Keratinocyte (primary cell): ENCODE measurements at regions not wholly inside any gene's neighbourhood (a gene's known extent, or its start where the extent isn't known, plus 50 kb on each side); places are given as distances from the start of the nearest gene placed in this dataset.

Source experiments
- DNase-seq: peaks from one replicate; pipeline ENCODE4 v3.0.0-alpha.2; 2011; ENCODE audit warnings: low read depth, missing footprints, low spot score
- FAIRE-seq: peaks from 2 replicates; lab custom pipeline; 2011; peaks lifted over from hg19 to GRCh38; lab: Jason Lieb, UNC
- H2AFZ ChIP-seq: 2 replicates; pipeline ENCODE4 v1.6.0; 2012; ENCODE audit warnings: low read length, control low read depth, inconsistent platforms; ENCODE audit not compliant: control insufficient read depth
- H3K27ac ChIP-seq: 2 replicates; pipeline ENCODE4 v1.5.1; 2011; ENCODE audit warnings: low read length; ENCODE audit not compliant: control insufficient read depth, insufficient read depth
- H3K27me3 ChIP-seq: 3 replicates; pipeline ENCODE4 v1.6.0; 2011; ENCODE audit warnings: low read length; ENCODE audit not compliant: control insufficient read depth, insufficient read depth; ENCODE audit errors: extremely low read depth
- H3K36me3 ChIP-seq, 2 experiments: 2 replicates in 1 of 2; 3 replicates in 1 of 2; pipeline ENCODE4 v1.5.1; 2011; ENCODE audit warnings: low read length in 2 of 2, mild to moderate bottlenecking in 1 of 2; ENCODE audit not compliant: control insufficient read depth in 2 of 2, insufficient read depth in 2 of 2; ENCODE audit errors: extremely low read depth in 1 of 2
- H3K4me1 ChIP-seq: 3 replicates; pipeline ENCODE4 v1.5.1; 2011; ENCODE audit warnings: low read length; ENCODE audit not compliant: control insufficient read depth, insufficient read depth; ENCODE audit errors: extremely low read depth
- H3K4me2 ChIP-seq: 3 replicates; pipeline ENCODE4 v1.6.0; 2011; ENCODE audit warnings: low read depth, low read length; ENCODE audit not compliant: control insufficient read depth, insufficient read depth; ENCODE audit errors: extremely low read depth
- H3K4me3 ChIP-seq, 3 experiments: fragments of 200-600 bp in 1 of 3; sonication (generic) in 1 of 3; 2 replicates in 2 of 3; 3 replicates in 1 of 3; pipeline ENCODE4 v1.5.1; 2011 to 2016; ENCODE audit warnings: low read length in 3 of 3, mild to moderate bottlenecking in 3 of 3, control low read depth in 2 of 3, inconsistent platforms in 1 of 3, low read depth in 1 of 3, mixed read lengths in 1 of 3, mixed run types in 1 of 3, moderate library complexity in 1 of 3; ENCODE audit not compliant: control insufficient read depth in 2 of 3, insufficient read depth in 2 of 3; ENCODE audit errors: extremely low read depth in 1 of 3
- H3K79me2 ChIP-seq: 2 replicates; pipeline ENCODE4 v1.6.0; 2012; ENCODE audit warnings: low read length; ENCODE audit not compliant: control insufficient read depth, insufficient read depth
- H3K9ac ChIP-seq: 3 replicates; pipeline ENCODE4 v1.6.0; 2011; ENCODE audit warnings: low read length; ENCODE audit not compliant: control insufficient read depth, insufficient read depth; ENCODE audit errors: extremely low read depth
- H3K9me1 ChIP-seq: 3 replicates; pipeline ENCODE4 v1.6.0; 2011; ENCODE audit warnings: low read length; ENCODE audit not compliant: control insufficient read depth, insufficient read depth; ENCODE audit errors: extremely low read depth
- H3K9me3 ChIP-seq: 2 replicates; pipeline ENCODE4 v1.5.1; 2012; ENCODE audit warnings: low read depth, low read length; ENCODE audit not compliant: control insufficient read depth
- H4K20me1 ChIP-seq: 3 replicates; pipeline ENCODE4 v1.6.0; 2011; ENCODE audit warnings: low read length; ENCODE audit not compliant: control insufficient read depth, insufficient read depth; ENCODE audit errors: extremely low read depth
- CTCF ChIP-seq, 3 experiments: IDR thresholded peaks in 1 of 3; conservative IDR thresholded peaks in 1 of 3; optimal IDR thresholded peaks in 1 of 3; 2 replicates in 2 of 3; 3 replicates in 1 of 3; pipeline versions ENCODE3 to v1.5.1; 2011; ENCODE audit warnings: low read length in 3 of 3, mild to moderate bottlenecking in 3 of 3, moderate library complexity in 2 of 3, control low read depth in 1 of 3, inconsistent platforms in 1 of 3; ENCODE audit not compliant: insufficient read depth in 2 of 3; ENCODE audit errors: extremely low read depth in 1 of 3
- EZH2 ChIP-seq: IDR thresholded peaks from one replicate; pipeline ENCODE4 v1.6.1; 2012; ENCODE audit warnings: inconsistent platforms, mild to moderate bottlenecking, low read length, moderate library complexity
- dilution Hi-C: fragments of 300-500 bp; cut with MboI; formaldehyde crosslinking; loops from one replicate; pipeline ENCODE4 v1.7.0; 2020; ENCODE audit warnings: low sequenced_read_pairs; ENCODE audit not compliant: extremely low pct_ligation_motif_present

- DNase-seq (no peak), FAIRE-seq (no peak)
- Histone ChIP-seq H2AFZ (no peak overlapping the region), H3K36me3 (no peaks in the 10 kb centered on the region), H3K4me3 (no peak overlapping the region), H4K20me1 (no peaks in the 10 kb centered on the region), H3K4me1 (peaks cover 13% of the 10 kb centered on the region), H3K79me2 (no peaks in the 10 kb centered on the region), H3K27ac (no peak overlapping the region), H3K4me2 (no peak overlapping the region), H3K27me3 (no peaks in the 10 kb centered on the region), H3K9ac (no peak overlapping the region), H3K9me1 (no peaks in the 10 kb centered on the region), H3K9me3 (no peaks in the 10 kb centered on the region)
- dilution Hi-C loops = no loop called here
- TF ChIP-seq EZH2 (no peak), CTCF (optimal IDR thresholded peaks at IDR 0.05 in 1 of 3, IDR thresholded peaks at IDR 0.05 in 1 of 3, conservative IDR thresholded peaks at IDR 0.05 in 1 of 3; ENCODE audit: extremely low read depth in 1 of 3, insufficient read depth in 2 of 3, low read length in 3 of 3) (no peak)
Observed at GRCh38 chr12:93111773-93112172, 182.7 kb upstream of the EEA1 start.

- no peaks in the 10 kb centered on the region for H3K27me3 ChIP-seq
- dilution Hi-C loops = no loop called here
- H3K36me3 ChIP-seq = no peaks in the 10 kb centered on the region
- FAIRE-seq (no peak), DNase-seq (no peak)
- no peak overlapping the region for H3K27ac ChIP-seq
- no peaks in the 10 kb centered on the region for H3K9me3 ChIP-seq
- H2AFZ ChIP-seq = peak overlapping the region; percentile 37
- peaks cover 13% of the 10 kb centered on the region for H3K4me1 ChIP-seq
- no peak overlapping the region for H3K9ac ChIP-seq
- no peaks in the 10 kb centered on the region for H4K20me1 ChIP-seq
- H3K4me2 ChIP-seq = peak overlapping the region; percentile 34
- H3K79me2 ChIP-seq = no peaks in the 10 kb centered on the region
- H3K9me1 ChIP-seq = no peaks in the 10 kb centered on the region
- no peak overlapping the region for H3K4me3 ChIP-seq
- TF ChIP-seq EZH2 = no peak
Observed at GRCh38 chr12:93113317-93114006, 184.4 kb upstream of the EEA1 start.

GRCh38 chr12:93115198-93115601 lies 186.1 kb upstream of the EEA1 start:
- H3K4me2 ChIP-seq = no peak overlapping the region
- no peak overlapping the region for H3K4me3 ChIP-seq
- no peak overlapping the region for H3K27ac ChIP-seq

More at GRCh38 chr12:93115198-93115601, 186.1 kb upstream of the EEA1 start:
- no peaks in the 10 kb centered on the region for H4K20me1 ChIP-seq
- no peak for FAIRE-seq
- no peaks in the 10 kb centered on the region for H3K79me2 ChIP-seq
- H3K4me1 ChIP-seq = peaks cover 13% of the 10 kb centered on the region
- dilution Hi-C loops = no loop called here
- TF ChIP-seq EZH2 (no peak), CTCF (optimal IDR thresholded peaks at IDR 0.05 in 1 of 3, IDR thresholded peaks at IDR 0.05 in 1 of 3, conservative IDR thresholded peaks at IDR 0.05 in 1 of 3; ENCODE audit: extremely low read depth in 1 of 3, insufficient read depth in 2 of 3, low read length in 3 of 3) (no peak)
- no peaks in the 10 kb centered on the region for H3K9me3 ChIP-seq
- no peak overlapping the region for H2AFZ ChIP-seq
- H3K9ac ChIP-seq = no peak overlapping the region
- H3K27me3 ChIP-seq = no peaks in the 10 kb centered on the region
- H3K36me3 ChIP-seq = no peaks in the 10 kb centered on the region
- DNase-seq = no peak
- no peaks in the 10 kb centered on the region for H3K9me1 ChIP-seq
